Body of pancreas (tissue), 4 donors: ENCODE measurements at regions not wholly inside any gene's neighbourhood (a gene's known extent, or its start where the extent isn't known, plus 50 kb on each side); places are given as distances from the start of the nearest gene placed in this dataset.

Source experiments
- POLR2A ChIP-seq, 3 donors: fragments of 450-650 bp; IDR thresholded peaks; one replicate each; pipeline ENCODE4 v1.6.1; 2016; ENCODE audit warnings: antibody characterized with exemption in 3 of 3, mild to moderate bottlenecking in 2 of 3
- TF ChIP-seq, protein P1 (sequence below), 7 experiments: fragments of 450-650 bp in 4 of 7; fragments of 200-600 bp in 3 of 7; sonication (generic) in 3 of 7; IDR thresholded peaks; one replicate each; pipeline ENCODE4 v1.5.1; 2016 to 2019; ENCODE audit warnings: antibody characterized with exemption in 7 of 7

DNA sequence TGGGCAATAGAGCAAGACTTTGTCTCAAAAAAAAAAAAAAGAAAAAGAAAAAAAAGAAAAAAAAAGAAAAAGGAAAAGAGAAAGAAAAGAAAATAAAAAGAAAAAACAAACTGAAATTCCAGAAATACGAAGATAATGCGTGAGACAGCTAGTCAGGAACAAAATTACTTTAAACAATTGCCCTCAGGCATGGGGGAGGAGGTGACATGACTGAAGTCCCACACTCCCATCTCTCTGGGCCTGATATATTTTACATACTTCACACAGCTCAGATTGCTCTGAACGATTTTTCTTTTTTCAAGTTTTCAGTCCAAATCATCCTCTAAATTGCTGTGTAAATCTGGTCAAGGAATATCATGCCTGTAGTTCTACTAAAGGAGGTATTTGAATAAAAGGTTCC is 409.5 kb upstream of the DEPDC1 start:
- no peak for TF ChIP-seq POLR2A (IDR thresholded peaks at IDR 0.05)
- TF ChIP-seq, protein P1, sequence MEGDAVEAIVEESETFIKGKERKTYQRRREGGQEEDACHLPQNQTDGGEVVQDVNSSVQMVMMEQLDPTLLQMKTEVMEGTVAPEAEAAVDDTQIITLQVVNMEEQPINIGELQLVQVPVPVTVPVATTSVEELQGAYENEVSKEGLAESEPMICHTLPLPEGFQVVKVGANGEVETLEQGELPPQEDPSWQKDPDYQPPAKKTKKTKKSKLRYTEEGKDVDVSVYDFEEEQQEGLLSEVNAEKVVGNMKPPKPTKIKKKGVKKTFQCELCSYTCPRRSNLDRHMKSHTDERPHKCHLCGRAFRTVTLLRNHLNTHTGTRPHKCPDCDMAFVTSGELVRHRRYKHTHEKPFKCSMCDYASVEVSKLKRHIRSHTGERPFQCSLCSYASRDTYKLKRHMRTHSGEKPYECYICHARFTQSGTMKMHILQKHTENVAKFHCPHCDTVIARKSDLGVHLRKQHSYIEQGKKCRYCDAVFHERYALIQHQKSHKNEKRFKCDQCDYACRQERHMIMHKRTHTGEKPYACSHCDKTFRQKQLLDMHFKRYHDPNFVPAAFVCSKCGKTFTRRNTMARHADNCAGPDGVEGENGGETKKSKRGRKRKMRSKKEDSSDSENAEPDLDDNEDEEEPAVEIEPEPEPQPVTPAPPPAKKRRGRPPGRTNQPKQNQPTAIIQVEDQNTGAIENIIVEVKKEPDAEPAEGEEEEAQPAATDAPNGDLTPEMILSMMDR (IDR thresholded peaks at IDR 0.05): no peak
